Activated CD8-positive, alpha-beta memory T cell treated with anti-CD3 and anti-CD28 coated beads for 24 hours (primary cell): ENCODE measurements at regions not wholly inside any gene's neighbourhood (a gene's known extent, or its start where the extent isn't known, plus 50 kb on each side); places are given as distances from the start of the nearest gene placed in this dataset.

Experiments used
- DNase-seq: peaks from one replicate; pipeline ENCODE4 v3.0.0-alpha.2; 2020

DNA sequence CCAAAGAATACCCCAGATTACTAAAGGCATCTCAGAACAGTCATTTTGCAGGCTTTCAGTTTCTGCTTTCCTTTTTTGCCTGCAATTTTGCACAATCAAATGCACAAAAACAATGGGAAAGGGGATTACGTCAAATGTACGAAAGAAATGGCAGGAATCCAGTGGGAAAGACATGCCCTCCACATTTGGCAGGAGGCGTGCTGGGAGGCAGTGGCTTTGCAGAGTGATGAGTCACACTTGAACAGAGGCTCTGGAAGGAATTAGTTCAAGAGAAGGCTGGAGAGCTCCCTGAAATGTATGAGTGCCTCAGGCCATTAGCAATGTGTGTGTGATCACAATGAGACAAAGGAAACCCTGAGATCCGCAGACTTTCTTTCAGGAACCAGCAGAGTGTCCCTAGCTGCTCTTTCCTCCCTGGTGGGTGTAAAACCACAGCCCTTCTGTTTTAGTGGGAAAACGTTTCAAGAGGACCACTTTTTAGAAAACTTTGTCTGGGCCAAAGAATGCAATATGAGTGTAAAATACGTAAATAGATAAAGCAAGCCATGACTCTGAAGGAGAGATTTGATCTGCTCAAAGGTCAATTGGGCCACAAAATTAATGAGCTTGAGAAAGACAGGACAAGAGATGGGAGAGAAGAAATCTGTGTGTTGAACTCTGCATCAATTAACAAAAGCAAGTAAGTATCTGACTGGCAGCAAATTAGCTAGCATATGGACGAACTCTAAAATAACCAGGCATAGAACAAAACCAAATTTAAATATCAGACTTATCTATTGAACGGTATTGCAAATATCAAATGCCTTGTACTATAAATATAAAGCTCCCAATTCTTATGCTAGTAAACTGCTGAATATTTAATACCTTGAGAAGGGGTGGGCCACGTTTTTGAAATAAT lies 155.4 kb upstream of the PDE3A start:
- DNase-seq: no peak

DNA sequence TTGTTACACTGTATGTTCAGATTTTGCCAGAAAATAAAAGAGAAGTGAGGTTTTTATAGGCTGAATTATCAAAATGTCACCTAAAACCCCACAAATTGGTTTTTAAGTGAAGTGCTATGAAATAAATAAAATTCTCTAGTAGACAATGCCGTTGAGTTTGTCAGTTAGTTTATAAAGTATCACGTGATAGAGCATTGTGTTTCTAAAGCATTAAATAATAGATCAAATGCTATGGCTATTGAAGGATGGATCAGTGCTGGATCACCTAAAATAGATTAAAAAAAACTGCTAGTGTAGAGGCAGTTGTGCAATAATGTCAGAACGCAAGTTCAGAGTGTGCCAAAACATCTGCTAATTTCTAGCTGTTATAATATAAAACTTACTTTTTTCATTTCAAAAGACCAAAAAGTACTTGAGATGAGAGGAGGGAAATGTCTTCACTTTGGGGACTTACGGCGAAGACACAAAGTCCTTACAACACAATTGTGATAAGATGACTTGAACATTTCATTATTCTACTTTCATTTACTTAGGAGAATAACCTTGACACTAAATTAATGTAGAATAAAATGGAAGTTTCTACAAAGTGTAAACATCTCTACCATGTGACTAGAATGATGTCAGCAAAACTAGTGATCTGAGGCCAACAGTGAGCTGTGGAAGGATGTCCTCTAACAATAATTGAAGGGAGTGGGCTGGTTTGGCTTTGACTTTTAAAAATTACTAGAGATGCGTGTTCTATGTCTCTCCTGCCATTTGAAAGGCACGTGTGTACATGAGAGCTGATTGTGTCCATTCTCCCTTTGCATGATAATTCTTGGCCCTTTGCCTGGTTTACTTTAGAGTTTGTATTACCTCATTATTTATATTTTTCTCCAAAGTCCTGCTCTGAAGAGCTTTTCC lies 154.4 kb upstream of the PDE3A start:
- DNase-seq: no peak

DNA sequence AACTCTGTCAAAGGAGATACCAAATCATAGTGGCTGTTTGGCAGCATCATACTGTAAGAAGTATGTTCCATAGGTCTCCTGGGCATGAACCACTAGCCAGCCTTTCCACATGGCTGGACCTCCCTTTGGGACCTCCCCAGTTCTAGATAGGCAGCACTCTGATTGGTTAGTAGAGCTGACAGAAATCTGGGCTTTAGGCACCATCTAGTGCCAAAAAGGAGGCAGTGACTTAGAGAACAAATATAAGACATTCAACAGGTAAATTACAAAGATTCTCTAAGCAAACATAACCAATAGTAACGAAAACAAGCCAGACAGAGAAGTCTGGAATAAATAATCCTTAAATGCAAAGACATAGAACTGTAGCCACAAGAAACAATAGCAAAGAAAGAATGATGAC lies 148.0 kb upstream of the PDE3A start:
- DNase-seq: no peak

DNA sequence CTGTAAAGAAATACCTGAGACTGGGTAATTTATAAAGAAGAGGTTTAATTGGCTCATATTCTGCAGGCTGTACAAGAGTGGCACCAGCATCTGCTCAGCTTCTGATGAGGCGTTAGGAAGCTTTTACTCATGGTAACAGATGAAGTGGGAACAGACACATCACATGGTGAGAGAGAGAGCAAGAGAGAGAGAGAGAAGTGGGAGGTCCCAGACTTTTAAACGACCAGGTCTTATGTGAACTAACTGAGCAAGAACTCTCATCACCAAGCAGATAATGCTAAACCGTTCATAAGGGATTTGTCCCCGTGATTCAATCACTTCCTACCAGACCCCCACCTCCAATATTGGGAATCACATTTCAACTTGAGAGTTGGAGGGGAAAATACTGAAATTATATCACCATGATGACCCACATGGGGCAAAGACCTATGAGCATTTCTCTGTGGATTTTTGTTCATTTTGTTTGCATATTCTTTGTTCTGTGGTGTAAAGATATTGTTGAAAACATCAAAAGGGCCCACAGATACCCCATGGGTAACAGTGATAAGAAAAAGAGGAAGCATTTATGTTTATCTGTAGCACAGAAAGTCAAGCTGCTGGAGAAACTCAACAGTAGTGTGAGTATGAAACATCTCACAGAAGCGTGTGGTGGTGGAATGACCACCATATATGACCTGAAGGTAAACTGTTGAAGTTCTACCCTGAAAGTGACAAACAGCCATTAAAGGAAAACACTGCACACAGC lies 135.2 kb upstream of the PDE3A start:
- no peak for DNase-seq

DNA sequence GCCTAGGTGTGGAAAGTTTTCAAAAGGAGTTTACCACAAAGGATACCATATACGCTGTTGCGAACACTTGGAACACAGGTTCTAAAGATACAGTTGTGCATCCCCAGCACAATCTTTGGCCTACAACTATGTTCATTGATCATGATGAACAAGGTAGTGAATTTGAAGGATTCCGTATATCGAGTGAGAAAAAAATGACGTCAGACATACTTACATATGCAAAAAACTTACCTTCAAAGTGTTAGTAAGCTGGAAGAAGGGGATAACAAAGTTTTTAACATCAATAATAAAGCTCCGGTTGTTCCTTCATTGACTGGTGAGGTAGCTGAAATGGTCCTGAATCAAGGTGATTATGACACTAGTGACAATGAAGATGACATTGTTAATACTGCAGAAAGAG lies 133.9 kb upstream of the PDE3A start:
- no peak for DNase-seq

DNA sequence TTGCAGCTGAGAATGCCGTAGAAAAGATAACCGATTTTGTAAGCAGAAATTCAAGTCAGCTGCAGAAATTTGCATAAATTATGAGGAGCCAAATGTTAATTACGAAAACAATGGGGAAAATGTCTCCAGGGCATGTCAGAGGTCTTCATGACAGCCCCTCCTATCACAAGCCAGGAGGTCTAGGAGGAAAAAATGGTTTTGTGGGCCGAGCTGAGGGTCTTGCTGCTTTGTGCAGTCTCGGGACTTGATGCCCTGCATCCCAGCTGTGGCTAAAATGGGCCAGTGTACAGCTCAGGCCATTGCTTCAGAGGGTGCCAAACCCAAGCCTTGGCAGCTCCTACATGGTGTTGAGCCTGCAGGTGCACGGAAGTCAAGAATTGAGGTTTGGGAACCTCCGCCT lies 131.2 kb upstream of the PDE3A start:
- DNase-seq: no peak

DNA sequence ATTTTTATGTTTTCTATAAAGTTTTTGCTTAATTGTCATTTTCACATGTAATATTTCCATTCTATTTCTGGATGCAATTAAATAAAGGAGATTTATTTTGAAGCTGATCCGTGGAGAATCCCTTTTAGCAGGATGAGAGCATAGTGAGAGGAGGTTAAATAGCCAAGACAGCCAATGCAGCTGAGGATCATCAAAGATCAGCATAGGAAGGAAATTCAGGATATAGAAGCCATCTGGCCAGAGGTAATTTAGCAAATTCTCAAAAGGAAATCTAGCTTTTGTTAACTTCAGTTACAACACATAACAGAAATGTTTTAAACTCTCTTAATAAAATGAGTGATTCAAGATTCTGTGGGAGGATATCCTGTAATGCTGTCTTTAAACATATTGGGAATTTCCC lies 122.8 kb upstream of the PDE3A start:
- no peak for DNase-seq

DNA sequence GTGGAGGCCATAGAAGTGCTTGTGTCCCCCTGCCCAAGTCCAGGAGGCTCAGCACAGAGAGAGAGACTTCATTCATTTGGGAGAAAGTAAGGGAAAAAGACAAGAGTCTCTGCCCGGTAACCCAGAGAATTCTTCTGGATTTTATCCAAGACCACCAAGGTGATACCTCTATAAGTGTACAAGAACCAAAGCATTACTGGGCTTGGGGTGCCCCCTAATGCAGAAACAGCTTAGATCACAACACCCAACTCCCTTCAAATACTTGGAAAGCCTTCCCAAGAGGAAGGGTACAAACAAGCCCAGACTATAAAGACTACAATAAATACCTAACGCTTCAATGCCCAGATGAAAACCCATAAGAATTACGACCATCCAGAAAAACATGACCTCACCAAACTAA lies 119.7 kb upstream of the PDE3A start:
- no peak for DNase-seq

DNA sequence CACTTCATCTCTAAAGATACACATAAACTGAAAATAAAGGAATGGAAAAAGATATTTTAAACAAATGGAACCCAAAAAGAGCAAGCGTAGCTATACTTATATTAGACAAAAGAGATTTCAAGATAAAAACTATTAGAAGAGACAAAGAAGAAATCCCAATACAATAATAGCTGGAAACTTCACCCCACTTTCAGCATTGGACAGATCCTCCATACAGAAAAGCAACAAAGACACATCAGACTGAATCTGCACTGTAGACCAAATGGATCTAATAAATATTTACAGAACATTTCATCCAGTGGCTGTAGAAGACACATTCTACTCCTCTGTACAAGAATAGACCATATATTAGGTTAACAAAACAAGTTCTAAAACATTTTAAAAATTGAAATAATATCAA lies 117.6 kb upstream of the PDE3A start:
- no peak for DNase-seq

DNA sequence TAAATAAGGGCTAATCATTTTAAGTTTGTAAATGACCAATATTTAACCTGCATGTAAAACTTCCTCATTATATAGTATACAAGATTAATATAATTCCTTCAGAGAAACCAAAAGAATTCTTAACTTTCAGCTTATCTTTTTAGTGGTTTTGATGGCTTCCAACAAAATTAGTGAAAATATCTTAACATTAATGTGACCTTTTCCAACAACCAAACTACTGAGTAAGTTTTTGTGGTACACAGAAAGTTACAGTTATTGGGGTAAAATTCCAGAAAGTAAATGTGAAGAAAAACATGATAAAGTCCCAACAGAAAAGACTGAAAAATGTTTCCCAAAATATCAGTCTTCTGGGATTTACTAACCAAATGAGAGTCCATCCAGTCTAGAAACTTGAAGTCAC lies 111.0 kb upstream of the PDE3A start:
- no peak for DNase-seq

DNA sequence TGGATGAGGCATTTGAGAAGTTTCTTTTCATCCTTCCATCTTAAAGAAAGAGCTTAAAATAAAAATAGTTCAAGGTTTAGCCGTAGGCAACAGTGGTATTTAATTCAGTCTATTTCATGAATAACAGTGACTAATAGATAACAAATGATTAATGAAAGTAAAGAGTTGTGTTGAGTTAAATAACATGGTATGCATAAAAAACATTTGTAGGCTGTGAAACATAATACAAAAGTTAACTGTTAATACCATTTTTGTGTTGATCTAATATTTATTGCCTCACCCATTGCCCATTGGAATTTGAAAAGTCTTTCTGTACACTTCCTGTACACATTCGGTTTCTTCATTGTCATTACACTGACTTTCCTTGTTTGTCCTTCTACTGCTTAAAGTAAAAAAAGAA lies 108.6 kb upstream of the PDE3A start:
- DNase-seq: no peak

DNA sequence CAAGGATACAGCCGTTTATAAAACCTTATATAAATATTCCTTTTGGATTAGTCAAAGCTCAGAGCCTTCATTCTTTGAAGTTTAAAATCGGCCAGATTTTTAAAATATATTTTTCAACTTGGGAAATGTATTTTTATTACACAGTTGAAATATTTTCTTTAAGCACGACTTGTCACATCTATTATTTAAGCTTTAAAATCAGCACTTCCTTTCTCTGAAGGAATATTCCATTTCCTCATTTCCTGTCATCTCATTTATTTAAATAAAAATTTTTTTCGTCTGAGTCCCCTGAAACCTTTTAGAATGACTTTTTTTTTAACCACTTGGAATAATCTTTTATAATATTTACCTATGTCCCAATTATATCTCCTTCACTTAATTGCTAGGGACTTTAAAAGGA lies 107.5 kb upstream of the PDE3A start:
- no peak for DNase-seq

DNA sequence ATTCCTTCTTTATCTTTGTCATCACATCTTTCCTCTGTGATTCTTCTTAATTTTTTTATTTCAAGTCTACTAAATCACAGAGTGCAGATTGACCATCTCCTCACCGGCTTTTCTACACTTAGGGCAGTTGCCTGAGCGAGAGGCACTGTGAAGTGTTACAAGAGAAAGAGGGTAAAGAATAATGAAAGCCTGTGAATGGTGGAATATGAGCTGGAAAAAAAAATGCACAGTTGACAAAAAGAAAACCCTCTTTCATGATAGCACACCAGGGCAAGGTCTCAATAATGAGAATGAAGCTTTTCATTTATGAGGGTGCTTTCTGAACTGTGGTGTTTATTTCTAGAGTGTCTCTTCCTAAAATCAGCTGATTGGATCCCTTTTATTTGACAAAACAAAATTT lies 106.2 kb upstream of the PDE3A start:
- no peak for DNase-seq

DNA sequence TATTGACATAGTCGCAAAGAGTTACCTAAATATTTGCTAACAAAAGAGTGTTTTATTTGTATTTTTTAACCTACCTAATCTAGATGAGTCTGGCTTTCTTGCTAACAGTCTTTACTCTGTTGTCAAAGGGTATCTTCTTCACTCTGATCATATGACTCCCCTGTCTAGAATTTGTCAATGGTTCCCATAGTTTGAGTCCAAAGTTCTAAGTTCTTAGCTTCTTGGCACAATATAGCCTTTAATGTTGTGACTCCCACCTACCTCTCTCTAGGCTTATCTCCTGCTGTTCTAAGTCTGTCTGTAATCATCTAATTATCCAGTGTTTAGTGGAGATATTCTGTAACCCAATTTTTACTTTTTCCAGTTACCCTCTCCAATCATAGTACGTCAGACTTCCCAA lies 104.3 kb upstream of the PDE3A start:
- DNase-seq: no peak

DNA sequence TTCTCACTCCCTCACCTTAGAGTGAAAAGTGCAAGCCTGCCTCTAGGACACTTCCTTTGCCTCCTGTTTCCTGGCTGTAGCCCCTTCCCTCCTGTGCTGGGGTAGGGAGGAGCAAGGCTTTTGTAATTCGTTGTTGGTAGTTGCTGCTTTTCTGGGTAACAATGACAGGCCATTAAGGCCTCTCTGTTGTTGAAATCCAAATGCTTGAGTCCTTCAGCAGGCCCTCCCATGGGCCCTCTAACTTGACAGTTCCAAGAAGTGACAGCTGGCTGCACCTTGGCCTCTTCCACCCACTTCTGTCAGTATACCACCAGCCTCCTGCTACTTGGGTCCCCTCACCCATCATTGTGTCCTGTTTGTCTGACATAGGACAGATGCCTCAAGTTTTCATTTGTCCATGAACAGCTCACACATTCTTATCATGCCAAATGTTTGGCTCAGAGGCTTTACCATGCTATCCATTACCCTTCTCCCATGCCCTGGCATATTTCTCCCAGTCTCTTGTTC lies 103.7 kb upstream of the PDE3A start:
- DNase-seq: no peak

DNA sequence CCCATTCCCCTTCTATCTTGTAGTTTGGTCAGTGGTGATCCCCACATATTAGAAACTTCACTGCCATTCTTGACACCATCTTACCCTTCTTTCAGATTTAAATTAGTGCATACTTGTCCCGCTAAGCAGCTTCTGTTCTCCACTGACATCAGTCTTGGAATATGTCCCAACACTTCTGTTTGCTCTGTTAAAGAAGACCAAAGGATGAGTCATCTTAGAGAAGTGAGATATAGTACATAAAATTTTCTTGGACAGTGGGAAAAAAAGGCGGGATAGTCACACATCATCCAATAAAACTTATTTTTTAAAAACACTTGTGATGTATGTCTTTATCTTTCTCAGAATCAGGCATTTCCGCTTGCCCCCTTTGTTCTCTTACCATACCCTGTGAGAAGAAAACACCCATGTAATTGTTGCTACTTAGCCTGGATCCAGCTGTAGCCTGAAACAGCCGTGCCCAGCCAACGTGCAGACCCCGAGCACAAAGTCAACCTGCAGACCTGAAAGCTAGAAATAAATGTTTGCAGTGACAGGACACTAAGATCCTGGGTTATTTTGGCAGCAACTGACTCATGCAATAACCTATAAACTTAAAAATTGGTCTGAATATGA lies 100.1 kb upstream of the PDE3A start:
- DNase-seq: no peak

DNA sequence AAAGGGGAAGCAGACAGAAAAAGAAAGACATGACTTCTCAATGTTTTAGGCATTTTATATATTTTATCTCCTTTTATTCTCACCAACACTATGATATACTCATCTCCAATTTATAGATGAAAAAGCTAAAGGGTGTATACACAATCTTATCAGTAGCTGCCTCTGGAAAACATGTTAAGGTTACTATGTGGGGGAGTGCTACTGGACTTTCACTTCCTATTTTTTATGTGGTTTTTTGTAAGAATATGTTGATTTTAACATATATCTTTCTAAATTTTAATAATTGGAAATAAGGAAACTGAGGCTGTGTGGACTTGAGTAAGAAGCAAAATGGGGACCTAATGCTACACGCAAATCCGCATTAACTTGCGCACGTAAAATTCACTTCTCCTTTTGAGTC lies 99.6 kb upstream of the PDE3A start:
- no peak for DNase-seq

DNA sequence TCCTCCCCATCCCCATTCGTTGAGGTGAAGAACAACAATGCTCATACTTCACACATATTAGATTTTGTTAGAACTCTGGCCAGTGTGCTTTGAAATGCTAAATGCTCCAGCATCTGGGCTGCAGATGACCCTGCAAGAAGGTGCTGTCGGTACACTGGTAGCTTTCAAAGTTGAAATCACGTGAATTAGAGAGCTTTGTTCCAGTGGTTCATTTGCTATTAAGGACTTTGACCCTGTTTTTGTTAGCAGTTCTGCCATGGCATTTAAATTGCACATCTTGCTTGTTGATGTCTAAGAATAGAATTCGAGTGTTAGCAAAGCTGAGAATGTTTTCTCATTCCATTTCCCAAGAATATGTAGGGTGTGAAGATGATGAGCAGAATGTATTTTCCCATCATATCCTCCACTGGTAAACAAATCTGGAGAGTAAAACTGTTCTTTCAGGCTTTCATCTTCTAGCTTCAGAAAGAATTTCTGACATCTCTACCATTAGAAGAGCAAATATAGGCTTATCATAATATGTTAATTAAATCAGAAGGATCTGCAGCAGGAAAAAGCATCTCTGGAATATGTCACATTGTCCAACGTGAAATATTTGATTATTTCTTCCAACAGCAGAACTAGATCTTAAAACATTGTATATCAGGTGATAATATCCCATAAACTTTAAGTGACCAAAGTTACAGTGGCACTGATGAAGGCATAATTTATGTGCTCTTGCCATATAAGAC lies 98.8 kb upstream of the PDE3A start:
- DNase-seq: no peak

DNA sequence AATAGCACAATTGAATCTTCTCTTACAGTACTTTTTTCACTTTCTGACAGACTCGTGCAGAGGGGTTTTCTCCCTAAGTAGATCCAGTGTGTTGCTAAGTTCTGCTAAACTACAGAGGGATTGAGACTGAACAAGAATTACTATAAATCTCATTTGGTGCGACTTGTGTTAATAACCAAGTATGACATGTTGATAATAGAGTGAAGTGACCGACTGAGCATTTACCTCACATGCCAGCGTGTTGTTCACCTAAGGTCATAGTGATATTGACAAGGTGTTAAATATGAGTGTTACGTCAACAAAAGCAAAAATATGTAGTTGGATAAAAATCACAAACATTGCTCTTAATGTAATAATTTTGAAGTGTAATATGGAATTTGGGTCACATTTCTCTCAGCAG lies 97.8 kb upstream of the PDE3A start:
- DNase-seq: no peak

DNA sequence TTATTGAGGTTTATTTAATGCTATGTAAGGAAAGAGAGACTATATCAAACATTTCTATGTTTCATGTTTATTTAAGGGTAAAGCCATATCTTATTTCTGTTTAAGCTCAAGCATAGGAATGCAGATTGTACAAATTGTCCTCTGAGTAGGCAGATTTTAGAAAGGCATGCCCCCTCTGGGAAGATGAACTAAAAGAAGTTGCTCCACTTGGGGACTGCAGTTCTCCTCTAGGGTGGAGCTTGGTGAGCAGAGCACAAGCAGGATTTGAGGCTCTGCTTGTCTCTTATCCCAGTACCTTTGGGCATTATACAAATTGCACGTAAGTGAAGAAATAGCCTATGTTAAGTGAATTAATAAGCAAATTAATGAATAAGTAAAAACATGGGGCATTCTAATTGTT lies 96.2 kb upstream of the PDE3A start:
- no peak for DNase-seq

DNA sequence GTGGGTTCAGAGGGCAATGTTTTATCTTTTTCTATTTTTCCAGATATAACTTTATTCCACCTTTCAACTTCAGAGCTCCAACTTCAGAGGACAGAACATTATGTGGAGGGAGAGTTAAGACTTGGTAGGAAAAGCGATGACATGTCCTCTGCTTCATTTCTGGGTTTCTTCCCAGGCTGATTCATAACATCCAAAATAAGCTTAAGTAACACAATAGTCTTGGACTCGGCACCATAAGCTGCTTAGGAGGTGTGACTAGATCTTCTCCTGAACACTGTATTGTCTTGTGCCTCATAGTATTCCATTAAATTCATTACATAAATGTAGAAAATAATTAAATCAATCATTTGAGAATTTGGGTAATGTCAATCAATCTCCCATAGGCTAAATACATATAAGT lies 95.5 kb upstream of the PDE3A start:
- DNase-seq: no peak

DNA sequence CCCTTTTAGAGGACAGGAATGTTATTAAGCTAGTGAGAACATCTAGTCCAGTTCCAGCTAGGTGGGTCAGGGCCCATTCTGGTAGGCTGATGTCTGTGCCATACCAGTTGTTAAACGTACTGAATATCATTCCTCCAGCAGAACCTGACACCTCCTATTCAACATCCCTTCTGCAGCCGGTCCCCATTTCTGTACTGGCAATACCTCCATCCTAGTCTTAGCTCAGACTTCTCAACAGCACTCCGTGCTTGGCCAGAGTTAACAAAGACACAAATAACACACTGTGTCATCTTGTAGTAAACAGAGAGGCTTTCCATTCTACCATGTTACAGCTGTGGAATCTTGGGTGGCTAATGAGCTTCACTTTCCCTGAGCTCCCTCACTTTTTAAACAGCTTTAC lies 94.3 kb upstream of the PDE3A start:
- no peak for DNase-seq
